Mesothelial cell of epicardium (in vitro differentiated cells): ENCODE measurements at regions not wholly inside any gene's neighbourhood (a gene's known extent, or its start where the extent isn't known, plus 50 kb on each side); places are given as distances from the start of the nearest gene placed in this dataset.

Experiments used
- DNase-seq, 2 experiments: peaks; one replicate each; pipeline ENCODE4 v3.0.0; 2021; ENCODE audit warnings: low spot score in 2 of 2; ENCODE audit not compliant: unreplicated experiment in 2 of 2
- H3K27ac Mint-ChIP-seq: 2 replicates; pipeline ENCODE4 v1.8.0; 2021; ENCODE audit warnings: mixed read lengths
- H3K27me3 Mint-ChIP-seq: 2 replicates; pipeline ENCODE4 v1.8.0; 2021; ENCODE audit warnings: low read depth, mixed read lengths
- H3K36me3 Mint-ChIP-seq: 2 replicates; pipeline ENCODE4 v1.8.0; 2021; ENCODE audit warnings: mixed read lengths
- H3K4me1 Mint-ChIP-seq: 2 replicates; pipeline ENCODE4 v1.8.0; 2021; ENCODE audit warnings: mixed read lengths
- H3K4me3 Mint-ChIP-seq: 2 replicates; pipeline ENCODE4 v1.8.0; 2021; ENCODE audit warnings: mild to moderate bottlenecking, moderate library complexity, mixed read lengths
- H3K9me3 Mint-ChIP-seq: 2 replicates; pipeline ENCODE4 v1.8.0; 2021; ENCODE audit warnings: mixed read lengths
- TF ChIP-seq, protein P1 (sequence below): fragments of 200-600 bp; sonication (generic); IDR thresholded peaks from one replicate; pipeline ENCODE4 v1.5.0; 2021; ENCODE audit warnings: antibody characterized with exemption; ENCODE audit not compliant: unreplicated experiment

DNA sequence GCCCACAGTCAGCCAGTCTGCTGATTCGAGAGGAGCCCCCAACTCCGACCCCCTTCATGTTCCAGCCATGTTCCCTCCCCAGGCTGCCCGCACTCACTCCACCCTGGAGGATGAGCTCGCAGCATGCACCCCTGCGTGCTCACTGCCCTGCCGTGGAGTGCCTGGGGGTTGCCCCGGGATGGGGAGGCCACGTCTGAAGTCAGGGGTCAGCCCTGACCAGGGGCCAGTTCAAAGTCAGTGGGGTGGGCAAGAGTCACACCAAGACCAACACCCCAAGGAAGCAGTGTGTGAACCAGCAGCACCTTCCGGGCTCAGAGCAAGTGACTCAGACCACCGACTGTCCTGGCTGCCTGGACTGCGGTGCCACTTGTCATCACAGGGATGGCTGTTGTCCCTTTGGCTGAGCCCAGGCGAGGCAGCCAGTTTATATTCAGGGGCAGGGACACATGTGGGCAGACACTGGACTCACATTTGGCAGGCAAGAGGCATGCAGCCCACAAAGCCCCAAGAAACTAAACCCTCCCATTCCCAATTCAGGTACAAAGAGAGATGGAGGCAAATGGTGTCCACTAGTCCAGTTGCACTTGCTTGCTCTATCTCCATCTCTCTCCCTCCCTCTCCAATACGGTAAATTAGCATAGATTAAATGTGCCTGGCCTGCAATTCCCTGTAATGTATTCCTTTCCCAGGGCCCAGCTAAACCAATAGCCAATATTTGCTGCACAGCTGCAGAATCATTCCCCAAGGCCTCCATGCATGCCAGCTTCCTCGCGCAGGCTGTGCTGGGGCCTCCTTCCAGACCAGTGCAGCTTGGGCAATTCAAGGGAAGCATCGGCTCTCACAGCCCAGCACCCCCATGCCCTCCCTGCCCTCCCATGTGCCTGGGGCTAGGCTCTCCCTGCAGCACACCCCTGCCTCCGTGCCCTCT is 135.7 kb upstream of the IQSEC1 start:
- no peak for DNase-seq
- Mint-ChIP-seq H3K36me3 (no peaks in the 10 kb centered on the region), H3K4me1 (no peaks in the 10 kb centered on the region), H3K27me3 (peaks cover 45% of the 10 kb centered on the region), H3K27ac (no peak overlapping the region), H3K9me3 (no peaks in the 10 kb centered on the region), H3K4me3 (no peak overlapping the region)
- TF ChIP-seq, protein P1, sequence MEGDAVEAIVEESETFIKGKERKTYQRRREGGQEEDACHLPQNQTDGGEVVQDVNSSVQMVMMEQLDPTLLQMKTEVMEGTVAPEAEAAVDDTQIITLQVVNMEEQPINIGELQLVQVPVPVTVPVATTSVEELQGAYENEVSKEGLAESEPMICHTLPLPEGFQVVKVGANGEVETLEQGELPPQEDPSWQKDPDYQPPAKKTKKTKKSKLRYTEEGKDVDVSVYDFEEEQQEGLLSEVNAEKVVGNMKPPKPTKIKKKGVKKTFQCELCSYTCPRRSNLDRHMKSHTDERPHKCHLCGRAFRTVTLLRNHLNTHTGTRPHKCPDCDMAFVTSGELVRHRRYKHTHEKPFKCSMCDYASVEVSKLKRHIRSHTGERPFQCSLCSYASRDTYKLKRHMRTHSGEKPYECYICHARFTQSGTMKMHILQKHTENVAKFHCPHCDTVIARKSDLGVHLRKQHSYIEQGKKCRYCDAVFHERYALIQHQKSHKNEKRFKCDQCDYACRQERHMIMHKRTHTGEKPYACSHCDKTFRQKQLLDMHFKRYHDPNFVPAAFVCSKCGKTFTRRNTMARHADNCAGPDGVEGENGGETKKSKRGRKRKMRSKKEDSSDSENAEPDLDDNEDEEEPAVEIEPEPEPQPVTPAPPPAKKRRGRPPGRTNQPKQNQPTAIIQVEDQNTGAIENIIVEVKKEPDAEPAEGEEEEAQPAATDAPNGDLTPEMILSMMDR = no peak

DNA sequence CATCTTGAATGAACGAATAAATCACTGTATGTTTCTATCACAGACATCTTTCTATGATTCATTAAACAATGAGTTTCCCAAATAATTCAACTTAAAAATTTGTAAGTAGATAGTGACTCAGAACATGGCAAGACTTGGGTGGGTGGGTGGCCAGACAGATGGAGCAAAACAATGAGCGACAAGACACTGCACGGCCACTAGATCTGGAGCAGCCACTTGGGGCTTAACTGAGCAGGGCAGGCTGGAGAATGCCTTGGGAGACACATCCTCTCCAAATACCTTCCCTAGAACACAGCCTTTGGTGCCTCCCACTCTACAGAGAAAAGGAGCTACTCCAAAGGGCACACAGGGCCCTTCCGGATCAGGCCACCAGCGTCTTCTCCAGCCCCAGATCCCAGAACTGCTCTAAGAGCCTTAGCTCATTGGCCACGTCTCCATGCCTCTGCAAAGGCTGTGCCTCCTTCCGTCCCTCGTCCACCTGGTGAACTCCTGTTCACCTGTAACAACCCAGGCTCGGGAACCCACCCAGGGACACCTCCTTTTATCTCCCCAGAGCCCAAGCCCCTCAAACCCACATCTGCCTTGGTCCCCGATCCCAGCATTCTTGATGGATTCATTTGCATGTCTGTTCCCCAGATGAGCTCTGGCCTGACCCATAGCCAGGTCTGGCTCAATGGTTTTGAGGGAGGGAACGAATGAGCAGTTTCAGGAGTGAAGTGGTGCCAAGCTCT is 134.9 kb upstream of the IQSEC1 start:
- TF ChIP-seq, protein P1 = no peak
- Mint-ChIP-seq H3K27ac (no peak overlapping the region), H3K36me3 (no peaks in the 10 kb centered on the region), H3K27me3 (peaks cover 49% of the 10 kb centered on the region), H3K9me3 (no peaks in the 10 kb centered on the region), H3K4me3 (no peak overlapping the region), H3K4me1 (no peaks in the 10 kb centered on the region)
- no peak for DNase-seq

DNA sequence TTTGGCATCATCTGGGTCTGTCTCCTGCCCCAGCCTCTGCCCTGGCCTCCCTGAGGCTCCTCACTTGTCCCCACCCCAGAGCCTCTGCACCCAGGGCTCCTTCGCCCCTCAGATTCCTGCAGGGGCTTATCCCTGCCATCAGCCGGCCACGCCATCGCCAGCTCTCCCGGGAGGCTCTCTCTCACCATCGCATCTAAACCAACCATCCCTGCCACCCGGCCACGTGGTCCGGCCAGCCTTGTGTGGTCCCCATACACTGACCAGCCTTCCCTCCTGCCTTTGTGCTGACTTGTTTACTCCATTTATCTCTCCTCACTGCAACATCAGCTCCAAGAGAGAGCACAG is 134.3 kb upstream of the IQSEC1 start:
- no peak overlapping the region for H3K4me3 Mint-ChIP-seq
- peaks cover 49% of the 10 kb centered on the region for H3K27me3 Mint-ChIP-seq
- no peak overlapping the region for H3K27ac Mint-ChIP-seq
- no peaks in the 10 kb centered on the region for H3K9me3 Mint-ChIP-seq
- TF ChIP-seq, protein P1 = no peak
- no peak for DNase-seq
- no peaks in the 10 kb centered on the region for H3K36me3 Mint-ChIP-seq
- no peaks in the 10 kb centered on the region for H3K4me1 Mint-ChIP-seq

DNA sequence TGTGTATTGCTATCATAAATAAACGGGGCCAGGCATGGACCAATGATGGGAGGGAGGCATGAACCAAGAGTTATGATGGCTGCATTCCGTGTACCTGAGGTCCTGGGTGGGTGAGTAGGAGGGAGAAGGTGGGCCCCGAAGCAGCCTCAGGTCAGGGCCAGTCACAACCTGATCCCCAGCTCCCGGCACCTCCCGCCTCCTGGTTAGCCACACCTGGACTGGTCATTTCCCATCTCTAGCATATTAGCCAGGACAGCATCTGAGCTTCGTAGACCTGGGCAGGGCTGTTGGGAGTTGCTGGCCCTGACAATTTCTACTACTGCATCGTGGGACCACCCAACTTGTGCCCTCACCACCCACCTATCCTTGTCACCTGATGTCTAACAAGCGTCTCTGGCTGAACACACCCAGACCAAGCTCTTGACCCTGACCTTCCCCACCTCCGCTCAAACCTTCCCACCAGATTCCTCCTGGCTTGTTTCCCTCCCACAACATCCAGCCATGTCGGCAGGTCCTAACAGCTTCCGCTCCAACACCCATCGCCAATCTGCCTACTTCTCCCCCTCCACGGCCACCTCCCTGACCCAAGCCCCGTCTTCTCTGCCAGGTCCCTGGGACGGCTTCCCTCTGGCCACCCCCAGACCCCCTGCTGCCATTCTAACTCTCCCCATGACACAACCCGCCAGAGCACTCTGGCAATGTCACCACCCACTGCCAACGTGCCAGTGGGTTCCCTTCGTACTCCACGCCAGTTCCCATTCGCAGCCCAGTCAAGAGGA is 133.8 kb upstream of the IQSEC1 start:
- no peaks in the 10 kb centered on the region for H3K4me1 Mint-ChIP-seq
- no peak overlapping the region for H3K27ac Mint-ChIP-seq
- no peak for DNase-seq

DNA sequence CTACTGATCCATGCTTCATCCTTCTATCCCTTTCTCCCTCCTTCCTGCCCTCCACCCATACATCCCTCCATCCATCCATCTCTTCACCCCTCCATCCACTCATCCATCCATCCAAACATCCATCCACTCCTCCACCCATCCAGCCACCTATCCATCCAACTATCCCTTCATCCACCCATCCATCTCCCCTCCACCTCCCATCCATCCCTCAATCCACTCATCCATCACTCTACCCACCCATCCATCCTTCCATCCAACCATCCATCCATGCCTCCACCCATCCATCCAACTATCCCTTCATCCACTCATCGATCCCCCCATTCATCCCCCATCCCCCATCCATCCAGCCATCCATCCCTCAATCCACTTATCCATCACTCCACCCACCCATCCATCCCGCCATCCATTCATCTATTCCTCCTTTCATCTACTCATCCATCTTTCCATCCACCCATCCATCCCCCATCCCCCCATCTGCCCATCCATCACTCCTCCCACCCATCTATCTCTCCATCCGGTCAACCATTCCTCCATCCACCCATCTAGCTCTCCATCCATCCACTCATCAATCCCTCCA is 132.4 kb upstream of the IQSEC1 start:
- Mint-ChIP-seq H3K36me3 (no peaks in the 10 kb centered on the region), H3K27me3 (peaks cover 57% of the 10 kb centered on the region), H3K27ac (no peak overlapping the region), H3K9me3 (no peaks in the 10 kb centered on the region), H3K4me3 (no peak overlapping the region), H3K4me1 (no peaks in the 10 kb centered on the region)
- DNase-seq = no peak
- TF ChIP-seq, protein P1 = no peak

More for the DNA sequence above, 133.8 kb upstream of the IQSEC1 start:
- no peaks in the 10 kb centered on the region for H3K36me3 Mint-ChIP-seq
- TF ChIP-seq, protein P1 = no peak
- H3K4me3 Mint-ChIP-seq = no peak overlapping the region
- peaks cover 51% of the 10 kb centered on the region for H3K27me3 Mint-ChIP-seq
- no peaks in the 10 kb centered on the region for H3K9me3 Mint-ChIP-seq
